Adrenal gland (tissue), 5 donors: ENCODE measurements at regions not wholly inside any gene's neighbourhood (a gene's known extent, or its start where the extent isn't known, plus 50 kb on each side); places are given as distances from the start of the nearest gene placed in this dataset.

Experiments used
- POLR2A ChIP-seq, 2 donors: fragments of 450-650 bp; IDR thresholded peaks; one replicate each; pipeline ENCODE4 v1.6.1; 2017; ENCODE audit warnings: antibody characterized with exemption in 2 of 2, mild to moderate bottlenecking in 2 of 2, moderate library complexity in 1 of 2
- TF ChIP-seq, protein P1 (sequence below), 6 experiments: fragments of 450-650 bp in 4 of 6; fragments of 200-600 bp in 2 of 6; sonication (generic) in 1 of 6; IDR thresholded peaks; 1 replicate in 5 of 6; 2 replicates in 1 of 6; pipeline versions ENCODE4 v1.5.1 to v1.8.0; 2016 to 2021; ENCODE audit warnings: antibody characterized with exemption in 6 of 6, mild to moderate bottlenecking in 2 of 6, moderate library complexity in 1 of 6
- donor health status: DM: no; HTN: no; CAD: no.

DNA sequence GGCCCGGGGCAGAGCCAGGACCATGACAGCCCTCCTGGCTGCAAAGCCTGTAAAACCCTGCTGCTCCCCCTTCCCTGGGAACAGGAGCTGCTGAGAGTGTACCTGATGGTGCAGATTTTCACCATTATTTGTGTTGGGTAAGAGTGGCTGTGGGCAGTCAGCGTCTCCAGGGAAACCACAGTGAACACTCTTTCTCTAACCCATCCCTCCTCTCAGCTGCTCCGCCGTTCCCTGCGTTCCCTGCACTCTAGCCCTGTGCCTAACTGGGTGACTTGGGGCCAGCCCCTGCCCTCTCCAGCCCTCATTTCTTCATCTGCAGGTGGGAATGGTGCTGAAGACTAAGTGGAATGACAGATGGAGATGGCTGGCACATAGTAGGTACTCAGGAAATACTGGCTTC, 75.9 kb upstream of the PCBD1 start:
- TF ChIP-seq, protein P1, sequence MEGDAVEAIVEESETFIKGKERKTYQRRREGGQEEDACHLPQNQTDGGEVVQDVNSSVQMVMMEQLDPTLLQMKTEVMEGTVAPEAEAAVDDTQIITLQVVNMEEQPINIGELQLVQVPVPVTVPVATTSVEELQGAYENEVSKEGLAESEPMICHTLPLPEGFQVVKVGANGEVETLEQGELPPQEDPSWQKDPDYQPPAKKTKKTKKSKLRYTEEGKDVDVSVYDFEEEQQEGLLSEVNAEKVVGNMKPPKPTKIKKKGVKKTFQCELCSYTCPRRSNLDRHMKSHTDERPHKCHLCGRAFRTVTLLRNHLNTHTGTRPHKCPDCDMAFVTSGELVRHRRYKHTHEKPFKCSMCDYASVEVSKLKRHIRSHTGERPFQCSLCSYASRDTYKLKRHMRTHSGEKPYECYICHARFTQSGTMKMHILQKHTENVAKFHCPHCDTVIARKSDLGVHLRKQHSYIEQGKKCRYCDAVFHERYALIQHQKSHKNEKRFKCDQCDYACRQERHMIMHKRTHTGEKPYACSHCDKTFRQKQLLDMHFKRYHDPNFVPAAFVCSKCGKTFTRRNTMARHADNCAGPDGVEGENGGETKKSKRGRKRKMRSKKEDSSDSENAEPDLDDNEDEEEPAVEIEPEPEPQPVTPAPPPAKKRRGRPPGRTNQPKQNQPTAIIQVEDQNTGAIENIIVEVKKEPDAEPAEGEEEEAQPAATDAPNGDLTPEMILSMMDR (IDR thresholded peaks at IDR 0.05), result no peak
- TF ChIP-seq POLR2A (IDR thresholded peaks at IDR 0.05), result no peak
